Adrenal gland (tissue), 5 donors: ENCODE measurements at regions not wholly inside any gene's neighbourhood (a gene's known extent, or its start where the extent isn't known, plus 50 kb on each side); places are given as distances from the start of the nearest gene placed in this dataset.

ENCODE experiments used
- CTCF ChIP-seq, 6 experiments: fragments of 450-650 bp in 4 of 6; fragments of 200-600 bp in 2 of 6; sonication (generic) in 1 of 6; IDR thresholded peaks; 1 replicate in 5 of 6; 2 replicates in 1 of 6; pipeline versions ENCODE4 v1.5.1 to v1.8.0; 2016 to 2021; ENCODE audit warnings: antibody characterized with exemption in 6 of 6, mild to moderate bottlenecking in 2 of 6, moderate library complexity in 1 of 6
- POLR2A ChIP-seq, 2 donors: fragments of 450-650 bp; IDR thresholded peaks; one replicate each; pipeline ENCODE4 v1.6.1; 2017; ENCODE audit warnings: antibody characterized with exemption in 2 of 2, mild to moderate bottlenecking in 2 of 2, moderate library complexity in 1 of 2
- donor health status: DM: no; HTN: no; CAD: no.

GRCh38 chr2:41908349-41908748, 139.5 kb upstream of the PKDCC start:
- TF ChIP-seq CTCF (IDR thresholded peaks at IDR 0.05): no peak
- TF ChIP-seq POLR2A (IDR thresholded peaks at IDR 0.05): no peak
